ENCODE measurements at regions not wholly inside any gene's neighbourhood (a gene's known extent, or its start where the extent isn't known, plus 50 kb on each side); places are given as distances from the start of the nearest gene placed in this dataset.

DNA sequence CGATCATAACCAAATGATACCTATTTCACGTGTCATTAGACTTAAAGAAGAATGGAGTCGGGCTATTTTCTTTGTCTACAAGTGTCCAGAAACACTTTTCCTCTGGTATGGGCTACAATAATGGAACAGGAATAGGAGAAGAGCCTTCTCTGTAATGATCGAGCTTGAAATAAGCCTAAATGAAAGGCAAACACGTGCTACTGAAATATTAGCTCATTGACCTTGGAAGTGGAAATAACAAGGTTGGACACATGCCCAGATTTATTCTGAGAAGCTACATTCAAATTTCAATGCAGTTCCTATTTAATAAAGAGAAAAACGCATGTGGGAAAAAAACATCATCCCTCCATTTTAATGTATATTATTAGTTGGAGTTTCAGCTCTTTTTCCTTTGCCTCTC, 254.7 kb upstream of the PTER start:
- 16 to 28% (median 23%) methylated on average over 6 of the region's 6 CpGs for WGBS, 3 donors
- Histone ChIP-seq H3K4me3 (no peak overlapping the region), H3K27ac (no peak overlapping the region), H3K4me1 (ENCODE audit: insufficient read depth) (no peaks in the 10 kb centered on the region), H3K27me3 (no peaks in the 10 kb centered on the region), H3K9me3 (no peaks in the 10 kb centered on the region), H3K36me3 (no peaks in the 10 kb centered on the region)
- DNase-seq = no peak
- TF ChIP-seq POLR2A (IDR thresholded peaks at IDR 0.05) = no peak
- TF ChIP-seq, protein P1, sequence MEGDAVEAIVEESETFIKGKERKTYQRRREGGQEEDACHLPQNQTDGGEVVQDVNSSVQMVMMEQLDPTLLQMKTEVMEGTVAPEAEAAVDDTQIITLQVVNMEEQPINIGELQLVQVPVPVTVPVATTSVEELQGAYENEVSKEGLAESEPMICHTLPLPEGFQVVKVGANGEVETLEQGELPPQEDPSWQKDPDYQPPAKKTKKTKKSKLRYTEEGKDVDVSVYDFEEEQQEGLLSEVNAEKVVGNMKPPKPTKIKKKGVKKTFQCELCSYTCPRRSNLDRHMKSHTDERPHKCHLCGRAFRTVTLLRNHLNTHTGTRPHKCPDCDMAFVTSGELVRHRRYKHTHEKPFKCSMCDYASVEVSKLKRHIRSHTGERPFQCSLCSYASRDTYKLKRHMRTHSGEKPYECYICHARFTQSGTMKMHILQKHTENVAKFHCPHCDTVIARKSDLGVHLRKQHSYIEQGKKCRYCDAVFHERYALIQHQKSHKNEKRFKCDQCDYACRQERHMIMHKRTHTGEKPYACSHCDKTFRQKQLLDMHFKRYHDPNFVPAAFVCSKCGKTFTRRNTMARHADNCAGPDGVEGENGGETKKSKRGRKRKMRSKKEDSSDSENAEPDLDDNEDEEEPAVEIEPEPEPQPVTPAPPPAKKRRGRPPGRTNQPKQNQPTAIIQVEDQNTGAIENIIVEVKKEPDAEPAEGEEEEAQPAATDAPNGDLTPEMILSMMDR (IDR thresholded peaks at IDR 0.05) = no peak
- TF ChIP-seq EP300 (IDR thresholded peaks at IDR 0.05) = no peak
- intact Hi-C loops (cut with DNase I) = no loop called here

DNA sequence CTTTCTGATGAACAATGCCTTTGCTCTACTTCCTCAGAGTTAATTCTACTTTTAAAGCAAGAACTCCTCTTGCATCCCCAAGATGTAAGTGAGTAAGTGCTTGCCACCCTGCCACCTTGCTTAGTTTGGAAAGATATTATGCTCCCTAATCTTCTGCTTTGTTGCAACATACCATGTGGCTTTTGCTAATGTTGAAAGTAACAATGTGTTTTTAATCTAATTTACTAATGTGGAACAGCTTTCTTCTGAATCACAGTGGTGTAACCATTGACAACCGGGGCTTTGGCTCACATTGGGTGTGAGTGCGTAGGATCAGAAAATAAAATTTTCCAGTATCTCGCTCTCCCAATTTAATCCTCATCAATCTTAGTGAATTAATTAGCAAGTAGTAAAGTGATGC, 254.1 kb upstream of the PTER start:
- Histone ChIP-seq H3K27ac (no peak overlapping the region), H3K9me3 (no peaks in the 10 kb centered on the region), H3K4me3 (no peak overlapping the region), H3K4me1 (ENCODE audit: insufficient read depth) (no peaks in the 10 kb centered on the region), H3K36me3 (no peaks in the 10 kb centered on the region), H3K27me3 (no peaks in the 10 kb centered on the region)
- no peak for TF ChIP-seq EP300 (IDR thresholded peaks at IDR 0.05)
- TF ChIP-seq POLR2A (IDR thresholded peaks at IDR 0.05) = no peak
- intact Hi-C loops (cut with DNase I) = no loop called here
- WGBS, 3 donors = 33 to 43% (median 40%) methylated on average over 3 of the region's 3 CpGs
- DNase-seq = no peak

DNA sequence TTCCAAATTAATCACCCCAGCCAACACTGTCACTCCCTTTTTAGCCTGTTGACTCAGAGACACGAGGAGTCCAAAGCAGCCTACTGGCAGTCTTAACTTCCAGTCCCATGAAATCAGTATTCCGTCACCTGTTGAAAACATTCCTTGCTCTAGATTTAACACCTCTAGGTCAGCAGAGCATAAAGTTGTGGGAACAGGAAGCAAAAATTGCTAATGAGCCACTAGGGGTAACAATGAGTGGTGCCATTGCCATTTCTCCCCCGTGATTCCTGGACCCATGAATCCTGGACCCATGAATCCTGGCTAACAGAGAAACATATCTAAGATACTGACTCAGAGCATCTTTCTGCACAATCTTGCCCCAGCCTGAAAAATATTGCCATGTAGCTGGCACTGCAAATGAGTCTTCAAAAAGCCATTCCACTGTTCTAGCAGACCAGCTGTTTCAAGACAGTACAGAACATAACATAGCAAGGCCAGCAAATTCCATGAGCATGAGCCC, 252.7 kb upstream of the PTER start:
- DNase-seq = no peak
- intact Hi-C loops (cut with DNase I) = no loop called here
- Histone ChIP-seq H3K27me3 (no peaks in the 10 kb centered on the region), H3K4me3 (no peak overlapping the region), H3K27ac (no peak overlapping the region), H3K9me3 (no peaks in the 10 kb centered on the region), H3K4me1 (ENCODE audit: insufficient read depth) (no peaks in the 10 kb centered on the region), H3K36me3 (no peaks in the 10 kb centered on the region)
- 67 to 75% (median 68%) methylated on average over 3 of the region's 3 CpGs for WGBS, 3 donors
- TF ChIP-seq POLR2A (IDR thresholded peaks at IDR 0.05) (no peak), EP300 (IDR thresholded peaks at IDR 0.05) (no peak)
- TF ChIP-seq, protein P1 (IDR thresholded peaks at IDR 0.05) = no peak

DNA sequence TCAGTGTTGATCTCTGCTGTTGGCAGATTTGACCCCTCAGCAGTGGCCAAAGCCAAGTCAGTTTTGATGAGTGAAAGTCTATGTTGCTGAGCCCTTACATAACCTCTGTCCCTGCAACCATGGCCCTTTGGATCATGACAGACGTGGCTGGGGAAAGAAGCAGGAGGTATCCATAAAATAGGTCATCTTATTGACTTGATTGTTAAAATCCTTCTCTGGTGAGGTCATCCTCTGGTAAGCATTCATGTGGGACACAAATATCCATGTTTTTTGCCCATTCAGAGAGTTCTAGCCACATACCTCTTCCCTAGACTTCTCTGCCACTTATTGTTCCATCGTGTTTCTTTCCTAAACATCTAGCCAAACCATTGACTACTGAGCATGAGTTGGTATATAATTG, 251.9 kb upstream of the PTER start:
- Histone ChIP-seq H3K4me3 (no peak overlapping the region), H3K27ac (no peak overlapping the region), H3K4me1 (ENCODE audit: insufficient read depth) (no peaks in the 10 kb centered on the region), H3K27me3 (no peaks in the 10 kb centered on the region), H3K36me3 (no peaks in the 10 kb centered on the region), H3K9me3 (no peaks in the 10 kb centered on the region)
- 71 to 72% (median 72%) methylated on average over 2 of the region's 2 CpGs for WGBS, 3 donors
- intact Hi-C loops (cut with DNase I) = no loop called here
- DNase-seq = no peak
- TF ChIP-seq EP300 (IDR thresholded peaks at IDR 0.05) (no peak), POLR2A (IDR thresholded peaks at IDR 0.05) (no peak)
- TF ChIP-seq, protein P1 (IDR thresholded peaks at IDR 0.05) = no peak

DNA sequence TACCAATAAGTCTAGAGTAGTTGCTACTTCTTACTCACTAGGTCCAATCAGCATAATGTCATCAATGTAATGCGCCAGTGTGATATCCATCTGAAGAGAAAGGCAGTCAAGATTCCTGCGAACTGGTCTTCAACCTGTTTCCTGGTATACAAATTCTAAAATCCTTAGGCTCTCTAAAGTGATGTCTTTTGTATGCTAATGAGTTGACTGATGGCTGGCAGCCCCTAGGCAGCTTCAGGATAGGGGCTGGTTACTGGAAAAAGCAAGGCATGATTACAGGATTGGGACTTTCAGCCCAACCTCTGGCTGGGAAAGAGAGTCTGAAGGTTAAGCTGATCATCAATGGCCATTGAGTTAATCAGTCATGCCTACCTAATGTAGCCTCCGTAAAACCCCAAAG, 250.2 kb upstream of the PTER start:
- Histone ChIP-seq H3K4me3 (no peak overlapping the region), H3K9me3 (no peaks in the 10 kb centered on the region), H3K4me1 (ENCODE audit: insufficient read depth) (no peaks in the 10 kb centered on the region), H3K36me3 (no peaks in the 10 kb centered on the region), H3K27me3 (no peaks in the 10 kb centered on the region), H3K27ac (no peak overlapping the region)
- TF ChIP-seq, protein P1 (IDR thresholded peaks at IDR 0.05) = no peak
- no peak for TF ChIP-seq EP300 (IDR thresholded peaks at IDR 0.05)
- TF ChIP-seq POLR2A (IDR thresholded peaks at IDR 0.05) = no peak
- 81 to 87% (median 83%) methylated on average over 3 of the region's 3 CpGs for WGBS, 3 donors
- intact Hi-C loops (cut with DNase I) = no loop called here
- DNase-seq = no peak

Measured in ovary (tissue), 7 donors.